GM23248 (cell line): ENCODE measurements at regions not wholly inside any gene's neighbourhood (a gene's known extent, or its start where the extent isn't known, plus 50 kb on each side); places are given as distances from the start of the nearest gene placed in this dataset.

ENCODE experiments used
- DNase-seq: peaks from one replicate; pipeline ENCODE4 v3.0.0-alpha.2; 2015
- H2AFZ ChIP-seq: fragments of 200-600 bp; sonication (generic); 2 replicates; pipeline ENCODE4 v1.6.1; 2016; ENCODE audit warnings: antibody characterized with exemption
- H3F3A ChIP-seq: fragments of 200-600 bp; sonication (generic); 2 replicates; pipeline ENCODE4 v1.6.1; 2016; ENCODE audit warnings: mild to moderate bottlenecking, antibody characterized with exemption, mixed run types; ENCODE audit not compliant: insufficient read depth
- H3K27ac ChIP-seq: fragments of 200-600 bp; sonication (generic); 2 replicates; pipeline ENCODE4 v1.5.1; 2016; ENCODE audit warnings: mild to moderate bottlenecking
- H3K27me3 ChIP-seq: fragments of 200-600 bp; sonication (generic); replicated peaks from 2 replicates; pipeline ENCODE4 v1.6.1; 2016; ENCODE audit warnings: mild to moderate bottlenecking; ENCODE audit not compliant: insufficient read depth
- H3K36me3 ChIP-seq: fragments of 200-600 bp; sonication (generic); 2 replicates; pipeline ENCODE4 v1.6.1; 2016; ENCODE audit warnings: low read depth, mild to moderate bottlenecking
- H3K4me1 ChIP-seq: fragments of 200-600 bp; sonication (generic); 2 replicates; pipeline ENCODE4 v1.6.1; 2016; ENCODE audit warnings: mild to moderate bottlenecking; ENCODE audit not compliant: insufficient read depth
- H3K4me2 ChIP-seq: fragments of 200-600 bp; sonication (generic); one replicate; pipeline ENCODE4 v1.6.1; 2016; ENCODE audit warnings: mild to moderate bottlenecking; ENCODE audit not compliant: unreplicated experiment
- H3K4me3 ChIP-seq: fragments of 200-600 bp; sonication (generic); 2 replicates; pipeline ENCODE4 v1.5.1; 2016; ENCODE audit warnings: mild to moderate bottlenecking
- H3K79me2 ChIP-seq: fragments of 200-600 bp; sonication (generic); 2 replicates; pipeline ENCODE4 v1.6.1; 2016; ENCODE audit warnings: mild to moderate bottlenecking; ENCODE audit not compliant: insufficient read depth
- H3K9ac ChIP-seq: fragments of 200-600 bp; sonication (generic); 2 replicates; pipeline ENCODE4 v1.6.1; 2016; ENCODE audit warnings: mild to moderate bottlenecking
- H3K9me2 ChIP-seq: fragments of 200-600 bp; sonication (generic); 2 replicates; pipeline ENCODE4 v1.6.1; 2016; ENCODE audit warnings: mixed run types, mild to moderate bottlenecking, moderate library complexity; ENCODE audit not compliant: insufficient read depth
- H3K9me3 ChIP-seq: fragments of 200-600 bp; sonication (generic); one replicate; pipeline ENCODE4 v1.6.1; 2017; ENCODE audit warnings: low read depth
- H4K20me1 ChIP-seq: fragments of 200-600 bp; sonication (generic); 2 replicates; pipeline ENCODE4 v1.6.0; 2016; ENCODE audit not compliant: insufficient read depth
- EZH2 ChIP-seq: fragments of 200-600 bp; sonication (generic); IDR thresholded peaks from 2 replicates; pipeline ENCODE4 v1.6.1; 2018; ENCODE audit warnings: antibody characterized with exemption, mild to moderate bottlenecking; ENCODE audit not compliant: insufficient read depth, poor library complexity, severe bottlenecking
- EZH2phosphoT487 ChIP-seq: fragments of 200-600 bp; sonication (generic); IDR thresholded peaks from 2 replicates; pipeline ENCODE4 v1.6.1; 2018; ENCODE audit warnings: antibody characterized with exemption, moderate library complexity, mild to moderate bottlenecking, low read depth; ENCODE audit not compliant: insufficient read depth
- WGBS, 2 experiments: methylation state at CpG; one replicate each; pipeline ENCODE4 v1.1.6; 2015 to 2017; ENCODE audit warnings: low lambda C conversion rate in 2 of 2, low coverage in 1 of 2; ENCODE audit errors: missing lambda C conversion rate in 2 of 2; 5-methylcytosine and 5-hydroxymethylcytosine counted together
- in situ Hi-C: fragments of 300-500 bp; cut with MboI; formaldehyde crosslinking; loops from 2 replicates; pipeline ENCODE4 v1.15.0; 2020

GRCh38 chr3:76724075-76724474, 315.8 kb upstream of the ROBO2 start:
- no peaks in the 10 kb centered on the region for H3K36me3 ChIP-seq
- no peaks in the 10 kb centered on the region for H3K27me3 ChIP-seq
- in situ Hi-C loops, result no loop called here
- H3K4me1 ChIP-seq, result no peaks in the 10 kb centered on the region
- H3K9ac ChIP-seq, result no peak overlapping the region
- no peak overlapping the region for H3K4me2 ChIP-seq
- H3F3A ChIP-seq, result no peaks in the 10 kb centered on the region
- DNase-seq, result no peak
- 80% methylated on average over 1 of the region's 1 CpG for WGBS, 2 experiments
- no peak overlapping the region for H2AFZ ChIP-seq
- no peak overlapping the region for H3K4me3 ChIP-seq
- H3K79me2 ChIP-seq, result no peaks in the 10 kb centered on the region
- H4K20me1 ChIP-seq, result no peaks in the 10 kb centered on the region
- H3K9me3 ChIP-seq, result no peaks in the 10 kb centered on the region
- no peaks in the 10 kb centered on the region for H3K9me2 ChIP-seq
- H3K27ac ChIP-seq, result no peak overlapping the region
- TF ChIP-seq EZH2 (no peak), EZH2phosphoT487 (no peak)

- Histone ChIP-seq H2AFZ (no peak overlapping the region), H3K9me3 (no peaks in the 10 kb centered on the region)
These were observed 315.2 kb upstream of the ROBO2 start for GRCh38 chr3:76724706-76725105.

GRCh38 chr3:76726034-76726433, 313.9 kb upstream of the ROBO2 start:
- H4K20me1 ChIP-seq, result no peaks in the 10 kb centered on the region
- no peaks in the 10 kb centered on the region for H3F3A ChIP-seq
- no peak overlapping the region for H3K27ac ChIP-seq
- no peaks in the 10 kb centered on the region for H3K4me1 ChIP-seq
- in situ Hi-C loops, result no loop called here
- no peaks in the 10 kb centered on the region for H3K79me2 ChIP-seq
- no peak overlapping the region for H3K9ac ChIP-seq
- TF ChIP-seq EZH2phosphoT487 (no peak), EZH2 (no peak)
- 77 to 84% methylated on average over 5 of the region's 5 CpGs for WGBS, 2 experiments
- no peaks in the 10 kb centered on the region for H3K9me2 ChIP-seq
- H3K9me3 ChIP-seq, result no peaks in the 10 kb centered on the region
- DNase-seq, result no peak
- H3K4me2 ChIP-seq, result no peak overlapping the region
- no peaks in the 10 kb centered on the region for H3K36me3 ChIP-seq
- no peaks in the 10 kb centered on the region for H3K27me3 ChIP-seq
- H3K4me3 ChIP-seq, result no peak overlapping the region
- H2AFZ ChIP-seq, result no peak overlapping the region

More at GRCh38 chr3:76724706-76725105, 315.2 kb upstream of the ROBO2 start:
- DNase-seq, result no peak
- Histone ChIP-seq H3K79me2 (no peaks in the 10 kb centered on the region), H3K27me3 (no peaks in the 10 kb centered on the region), H3K4me3 (no peak overlapping the region), H4K20me1 (no peaks in the 10 kb centered on the region), H3K4me2 (no peak overlapping the region), H3K4me1 (no peaks in the 10 kb centered on the region), H3K9ac (no peak overlapping the region), H3K9me2 (no peaks in the 10 kb centered on the region), H3K27ac (no peak overlapping the region), H3K36me3 (no peaks in the 10 kb centered on the region), H3F3A (no peaks in the 10 kb centered on the region)
- in situ Hi-C loops, result no loop called here
- WGBS, 2 experiments, result 2 to 3% methylated on average over 4 of the region's 4 CpGs
- TF ChIP-seq EZH2phosphoT487 (no peak), EZH2 (no peak)

- TF ChIP-seq EZH2phosphoT487 (no peak), EZH2 (no peak)
- WGBS, 2 experiments, result 79 to 82% methylated on average over 4 of the region's 4 CpGs
- no peak overlapping the region for H2AFZ ChIP-seq
- H3K27ac ChIP-seq, result no peak overlapping the region
- no peaks in the 10 kb centered on the region for H3K27me3 ChIP-seq
- no peak overlapping the region for H3K9ac ChIP-seq
- no peak for DNase-seq
- H3K4me3 ChIP-seq, result no peak overlapping the region
- H4K20me1 ChIP-seq, result no peaks in the 10 kb centered on the region
- H3F3A ChIP-seq, result no peaks in the 10 kb centered on the region
- H3K4me1 ChIP-seq, result no peaks in the 10 kb centered on the region
- no peaks in the 10 kb centered on the region for H3K9me3 ChIP-seq
- no peaks in the 10 kb centered on the region for H3K79me2 ChIP-seq
- in situ Hi-C loops, result no loop called here
- no peak overlapping the region for H3K4me2 ChIP-seq
- no peaks in the 10 kb centered on the region for H3K9me2 ChIP-seq
- no peaks in the 10 kb centered on the region for H3K36me3 ChIP-seq
These were observed 311.5 kb upstream of the ROBO2 start for GRCh38 chr3:76728426-76728825.

- Histone ChIP-seq H3K9me2 (no peaks in the 10 kb centered on the region), H3F3A (no peaks in the 10 kb centered on the region), H3K36me3 (no peaks in the 10 kb centered on the region), H3K4me3 (no peak overlapping the region), H3K9me3 (no peaks in the 10 kb centered on the region), H3K27ac (no peak overlapping the region), H2AFZ (no peak overlapping the region), H3K27me3 (no peaks in the 10 kb centered on the region), H3K4me2 (no peak overlapping the region), H3K4me1 (no peaks in the 10 kb centered on the region), H3K79me2 (no peaks in the 10 kb centered on the region), H3K9ac (no peak overlapping the region), H4K20me1 (no peaks in the 10 kb centered on the region)
- WGBS, 2 experiments, result 50 to 55% methylated on average over 1 of the region's 1 CpG
- no peak for DNase-seq
- TF ChIP-seq EZH2 (no peak), EZH2phosphoT487 (no peak)
- in situ Hi-C loops, result no loop called here
These were observed 308.4 kb upstream of the ROBO2 start for GRCh38 chr3:76731471-76731870.
